PC-9 (cell line): ENCODE measurements at regions not wholly inside any gene's neighbourhood (a gene's known extent, or its start where the extent isn't known, plus 50 kb on each side); places are given as distances from the start of the nearest gene placed in this dataset.

Source experiments
- CTCF ChIP-seq: fragments of 200-600 bp; sonication (generic); conservative IDR thresholded peaks from 2 replicates; pipeline ENCODE4 v1.6.1; 2017; ENCODE audit warnings: mixed run types, antibody characterized with exemption, mild to moderate bottlenecking, moderate library complexity
- EZH2 ChIP-seq: fragments of 200-600 bp; sonication (generic); IDR thresholded peaks from 2 replicates; pipeline ENCODE4 v1.8.0; 2017; ENCODE audit warnings: antibody characterized with exemption, low read depth

- TF ChIP-seq CTCF (no peak), EZH2 (no peak)
These were observed 202.0 kb downstream of the UBE3A start for GRCh38 chr15:25236861-25237155.
